Transverse colon (tissue), 4 donors: ENCODE measurements at regions not wholly inside any gene's neighbourhood (a gene's known extent, or its start where the extent isn't known, plus 50 kb on each side); places are given as distances from the start of the nearest gene placed in this dataset.

Experiments
- DNase-seq: peaks from one replicate; pipeline ENCODE4 v3.0.0-alpha.2; 2019
- H3K27ac ChIP-seq, 4 donors: fragments of 200-600 bp; sonication (generic); 2 replicates each; pipeline ENCODE4 v1.5.1; 2016 to 2018; ENCODE audit warnings: inconsistent platforms in 4 of 4
- H3K27me3 ChIP-seq: fragments of 200-600 bp; sonication (generic); 2 replicates; pipeline ENCODE4 v1.5.1; 2017; ENCODE audit warnings: inconsistent platforms
- H3K36me3 ChIP-seq, 4 donors: fragments of 200-600 bp; sonication (generic); 2 replicates each; pipeline ENCODE4 v1.5.1; 2017 to 2019; ENCODE audit warnings: inconsistent platforms in 4 of 4
- H3K4me1 ChIP-seq, 4 donors: fragments of 200-600 bp; sonication (generic); 2 replicates each; pipeline ENCODE4 v1.5.1; 2017 to 2020; ENCODE audit warnings: inconsistent platforms in 4 of 4
- H3K4me3 ChIP-seq, 4 donors: fragments of 200-600 bp; sonication (generic); 1 replicate in 1 of 4; 2 replicates in 3 of 4; pipeline versions ENCODE4 v1.5.1 to v1.6.1; 2017 to 2019; ENCODE audit warnings: inconsistent platforms in 4 of 4
- H3K9me3 ChIP-seq, 2 donors: fragments of 200-600 bp; sonication (generic); 2 replicates each; pipeline ENCODE4 v1.5.1; 2017 to 2019; ENCODE audit warnings: inconsistent platforms in 2 of 2
- CTCF ChIP-seq, 5 experiments: fragments of 200-600 bp in 3 of 5; fragments of 450-650 bp in 2 of 5; sonication (generic) in 3 of 5; IDR thresholded peaks; 1 replicate in 2 of 5; 2 replicates in 3 of 5; pipeline ENCODE4 v1.5.1; 2016 to 2017; ENCODE audit warnings: antibody characterized with exemption in 5 of 5, inconsistent platforms in 3 of 5, mild to moderate bottlenecking in 2 of 5, moderate library complexity in 1 of 5
- EP300 ChIP-seq: sonication (generic); formaldehyde crosslinking; IDR thresholded peaks from one replicate; pipeline ENCODE4 v1.6.1; 2017; ENCODE audit warnings: antibody characterized with exemption, low read depth
- POLR2A ChIP-seq: fragments of 450-650 bp; IDR thresholded peaks from one replicate; pipeline ENCODE4 v1.6.1; 2016; ENCODE audit warnings: antibody characterized with exemption, mild to moderate bottlenecking, moderate library complexity
- POLR2AphosphoS5 ChIP-seq, 3 donors: sonication (generic); formaldehyde crosslinking; IDR thresholded peaks; one replicate each; pipeline ENCODE4 v1.6.1; 2016; ENCODE audit warnings: antibody characterized with exemption in 3 of 3
- WGBS, 2 donors: methylation state at CpG; one replicate each; pipeline ENCODE4 v1.1.5; 2018; ENCODE audit warnings: low coverage in 1 of 2; 5-methylcytosine and 5-hydroxymethylcytosine counted together
- in situ Hi-C, 4 donors: fragments of 200-750 bp; cut with MboI; loops; one replicate each; pipeline versions ENCODE4 v1.15.0 to v1.15.1; 2017; ENCODE audit warnings: low sequenced_read_pairs in 3 of 4, low pct_ligation_motif_present in 1 of 4, low pct_unique_long_range_greater_than_20kb in 1 of 4
- intact Hi-C: fragments of 100-400 bp; cut with DNase I; formaldehyde crosslinking; loops from one replicate; pipeline ENCODE4 v1.15.1; 2023; ENCODE audit warnings: low total_unique reads

- H3K4me3 ChIP-seq: no peak overlapping the region
Measured at GRCh38 chr6:71411882-71412281, 123.3 kb downstream of the OGFRL1 start.

GRCh38 chr6:71412559-71413140, 124.0 kb downstream of the OGFRL1 start:
- Histone ChIP-seq H3K36me3 (no peaks in the 10 kb centered on the region), H3K4me3 (no peak overlapping the region), H3K27me3 (peaks cover 2% of the 10 kb centered on the region), H3K27ac (peak overlapping the region; percentile 4 to 47 (median 44)), H3K9me3 (no peaks in the 10 kb centered on the region), H3K4me1 (peaks cover 0 to 26% (median 5%) of the 10 kb centered on the region in 4 donors)
- intact Hi-C loops: no loop called here
- TF ChIP-seq EP300: no peak
- no peak for TF ChIP-seq CTCF (IDR thresholded peaks at IDR 0.05)
- in situ Hi-C loops: no loop called here
- no peak for DNase-seq
- 72 to 74% methylated on average over 4 of the region's 4 CpGs for WGBS, 2 donors

More at GRCh38 chr6:71411882-71412281, 123.3 kb downstream of the OGFRL1 start:
- intact Hi-C loops (no loop called here), in situ Hi-C loops (no loop called here)
- no peak for TF ChIP-seq CTCF (IDR thresholded peaks at IDR 0.05)
- DNase-seq: no peak
- peaks cover 0 to 26% (median 5%) of the 10 kb centered on the region in 4 donors for H3K4me1 ChIP-seq
- H3K27me3 ChIP-seq: no peaks in the 10 kb centered on the region
- 38 to 61% methylated on average over 1 of the region's 1 CpG for WGBS, 2 donors
- no peaks in the 10 kb centered on the region for H3K36me3 ChIP-seq
- no peaks in the 10 kb centered on the region for H3K9me3 ChIP-seq
- peak overlapping the region; percentile 4 to 47 (median 44) for H3K27ac ChIP-seq

GRCh38 chr6:71414486-71414885, 125.9 kb downstream of the OGFRL1 start:
- in situ Hi-C loops (no loop called here), intact Hi-C loops (no loop called here)
- Histone ChIP-seq H3K4me1 (peaks cover 0 to 26% (median 6%) of the 10 kb centered on the region in 4 donors), H3K27ac (no peak overlapping the region), H3K4me3 (no peak overlapping the region), H3K36me3 (no peaks in the 10 kb centered on the region), H3K9me3 (no peaks in the 10 kb centered on the region), H3K27me3 (peaks cover 15% of the 10 kb centered on the region)
- DNase-seq: no peak
- WGBS, 2 donors: 25 to 49% methylated on average over 2 to 3 of the region's 3 CpGs
- no peak for TF ChIP-seq POLR2A
- no peak for TF ChIP-seq EP300
- no peak for TF ChIP-seq POLR2AphosphoS5 (IDR thresholded peaks at IDR 0.05)
- TF ChIP-seq CTCF (IDR thresholded peaks at IDR 0.05): no peak

GRCh38 chr6:71419217-71420094, 130.8 kb downstream of the OGFRL1 start:
- WGBS, 2 donors: 33 to 62% methylated on average over 4 to 36 of the region's 36 CpGs
- Histone ChIP-seq H3K4me1 (peaks cover 0 to 3% (median 0%) of the 10 kb centered on the region in 4 donors), H3K9me3 (no peaks in the 10 kb centered on the region), H3K36me3 (no peaks in the 10 kb centered on the region), H3K4me3 (peak overlapping the region; percentile 58 to 78 (median 71)), H3K27me3 (peaks cover 36% of the 10 kb centered on the region), H3K27ac (peak overlapping the region; percentile 86 to 95 (median 90))
- DNase-seq: no peak
- in situ Hi-C loops (no loop called here), intact Hi-C loops (no loop called here)
- TF ChIP-seq CTCF (IDR thresholded peaks at IDR 0.05): no peak
- TF ChIP-seq POLR2AphosphoS5 (IDR thresholded peaks at IDR 0.05): no peak
- no peak for TF ChIP-seq EP300
- no peak for TF ChIP-seq POLR2A
